22Rv1 (cell line): ENCODE measurements at regions not wholly inside any gene's neighbourhood (a gene's known extent, or its start where the extent isn't known, plus 50 kb on each side); places are given as distances from the start of the nearest gene placed in this dataset.

Experiments used
- CTCF ChIP-seq: fragments of 450-650 bp; IDR thresholded peaks from 2 replicates; pipeline ENCODE4 v1.5.1; 2017; ENCODE audit warnings: mild to moderate bottlenecking
- ZFX ChIP-seq: fragments of 450-650 bp; IDR thresholded peaks from 2 replicates; pipeline ENCODE4 v1.6.1; 2017; ENCODE audit warnings: antibody characterized with exemption, borderline replicate concordance

- no peak for TF ChIP-seq CTCF
- no peak for TF ChIP-seq ZFX
Measured at GRCh38 chr2:34291076-34291475, 692.0 kb upstream of the FAM98A start.
